HG03139 (cell line): ENCODE measurements at regions not wholly inside any gene's neighbourhood (a gene's known extent, or its start where the extent isn't known, plus 50 kb on each side); places are given as distances from the start of the nearest gene placed in this dataset.
"Not testable (repeated sequence)": the region's sequence is repeated elsewhere in the genome, so short reads cannot be mapped to it uniquely, and the experiment has no call there.

Experiments
- ATAC-seq: cut with Tn5 transposase; IDR thresholded peaks from one replicate; pipeline ENCODE4 v1.9.1; 2021; ENCODE audit not compliant: unreplicated experiment

DNA sequence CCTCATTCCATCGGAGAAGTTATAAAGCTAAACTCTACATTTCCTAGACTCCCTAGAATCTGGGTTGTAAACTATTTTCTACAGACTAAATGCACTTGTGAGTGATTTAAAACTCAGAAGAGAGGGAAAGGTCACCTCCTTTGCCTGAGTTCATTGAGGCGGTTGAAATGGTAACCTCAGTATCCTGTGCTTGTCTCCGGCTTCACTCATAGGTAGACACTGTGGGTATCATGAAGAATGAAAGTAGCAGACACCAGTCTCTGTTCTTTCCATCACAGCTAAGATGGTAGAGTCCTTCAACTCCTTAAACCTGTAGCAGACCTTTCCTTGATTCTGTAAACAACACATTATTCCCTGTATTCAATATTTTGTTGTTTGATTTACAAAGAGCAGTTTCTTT is 291.3 kb upstream of the ANKRD50 start:
- no peak for ATAC-seq

GRCh38 chr4:124997991-124998390 is 285.5 kb upstream of the ANKRD50 start:
- ATAC-seq: no peak

- ATAC-seq: no peak
Measured at GRCh38 chr4:124997124-124997523, 284.6 kb upstream of the ANKRD50 start.

DNA sequence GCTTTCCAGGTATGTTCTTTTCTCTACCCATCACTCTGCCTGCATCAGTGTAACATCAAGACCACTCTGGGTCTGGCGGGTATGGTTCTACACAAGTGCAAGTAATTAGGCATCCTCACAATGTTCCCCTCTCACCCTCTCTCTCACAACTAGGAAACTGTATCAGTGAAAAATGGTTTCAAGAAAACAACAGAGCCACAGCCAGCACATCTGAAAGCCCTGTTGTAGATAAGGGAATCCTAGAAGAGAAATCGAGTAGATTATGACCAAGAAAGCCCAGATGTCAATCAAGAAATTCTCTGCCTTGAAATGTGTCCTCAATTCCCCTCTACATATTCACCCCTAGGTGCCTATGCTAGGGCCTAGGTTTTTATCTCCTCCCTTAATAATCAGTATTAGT is 281.3 kb upstream of the ANKRD50 start:
- ATAC-seq: no peak

GRCh38 chr4:124990398-124990797 is 277.9 kb upstream of the ANKRD50 start:
- no peak for ATAC-seq

DNA sequence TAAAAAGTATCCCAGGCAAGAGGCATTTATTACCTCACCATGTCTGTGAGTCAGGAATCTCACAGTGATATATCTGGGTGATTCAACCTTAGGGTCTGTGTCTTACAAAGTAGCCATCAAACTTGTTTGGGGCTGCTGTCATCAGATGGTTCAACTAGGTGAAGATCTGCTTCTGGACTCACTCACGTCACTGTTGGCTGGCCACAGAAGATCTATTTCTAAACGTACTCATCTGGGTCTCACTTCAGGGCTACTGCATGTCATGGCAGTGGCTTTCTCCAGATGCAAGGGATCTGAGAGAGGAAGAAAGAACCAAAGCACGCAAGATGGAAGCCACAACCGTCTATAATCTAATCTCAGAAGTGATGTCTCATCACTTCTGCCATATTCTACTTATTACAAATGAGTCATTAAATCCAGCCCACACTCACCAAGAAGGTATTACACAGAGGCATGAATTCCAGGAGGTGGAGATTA is 267.8 kb upstream of the ANKRD50 start:
- no peak for ATAC-seq

DNA sequence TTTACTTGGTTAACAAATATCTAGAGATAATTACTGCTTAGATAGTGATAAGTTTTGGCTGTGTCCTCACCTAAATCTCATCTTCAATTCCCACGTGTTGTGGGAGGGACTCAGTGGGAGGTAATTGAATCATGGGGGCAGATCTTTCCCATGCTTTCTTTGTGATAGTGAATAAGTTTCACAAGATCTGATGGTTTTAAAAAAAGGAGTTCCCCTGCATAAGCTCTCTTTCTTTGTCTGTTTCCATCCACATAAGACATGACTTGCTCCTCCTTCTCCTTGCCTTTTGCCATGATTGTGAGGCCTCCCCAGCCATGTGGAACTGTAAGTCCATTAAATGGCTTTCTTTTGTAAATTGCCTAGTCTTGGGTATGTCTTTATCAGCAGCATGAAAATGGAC is 266.0 kb upstream of the ANKRD50 start:
- ATAC-seq: not testable (repeated sequence)

DNA sequence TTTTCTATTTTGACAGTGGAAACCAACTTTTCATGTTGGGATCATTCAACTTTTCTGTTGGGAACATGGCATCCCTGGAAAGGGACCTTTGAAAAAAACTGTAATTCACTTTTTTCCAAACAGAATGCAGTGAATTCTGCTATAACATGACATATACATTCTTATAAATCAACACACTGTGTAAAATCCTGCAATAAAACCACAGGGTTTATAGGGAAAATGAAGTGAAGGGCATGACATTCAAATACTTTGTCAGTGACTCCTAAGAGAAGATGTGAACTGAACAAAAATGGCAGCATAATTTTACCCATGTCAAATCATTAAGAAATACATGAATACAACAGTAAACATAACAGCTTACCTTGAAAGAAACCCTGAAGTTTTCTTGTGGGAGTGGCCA is 264.5 kb upstream of the ANKRD50 start:
- no peak for ATAC-seq

- ATAC-seq: no peak
Measured at GRCh38 chr4:124974152-124974551, 261.6 kb upstream of the ANKRD50 start.

DNA sequence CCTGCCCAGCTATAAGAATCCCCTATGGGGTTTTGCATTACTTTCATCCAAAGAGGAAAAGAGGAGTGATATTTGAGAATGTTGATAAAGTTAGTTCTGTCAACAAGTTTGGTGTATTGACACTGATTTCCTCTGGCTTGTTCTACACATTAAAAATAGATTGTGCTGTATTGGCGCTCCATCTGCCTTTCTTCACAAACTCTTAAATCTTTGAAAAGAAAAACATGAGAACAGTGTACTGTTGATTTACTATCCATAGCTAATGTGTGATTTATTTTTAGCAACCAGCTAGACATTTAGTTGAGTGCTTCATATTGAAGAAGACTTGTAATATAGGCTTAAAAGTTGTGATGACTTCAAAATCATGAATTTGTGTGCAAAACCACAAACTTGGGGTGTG is 261.2 kb upstream of the ANKRD50 start:
- no peak for ATAC-seq

DNA sequence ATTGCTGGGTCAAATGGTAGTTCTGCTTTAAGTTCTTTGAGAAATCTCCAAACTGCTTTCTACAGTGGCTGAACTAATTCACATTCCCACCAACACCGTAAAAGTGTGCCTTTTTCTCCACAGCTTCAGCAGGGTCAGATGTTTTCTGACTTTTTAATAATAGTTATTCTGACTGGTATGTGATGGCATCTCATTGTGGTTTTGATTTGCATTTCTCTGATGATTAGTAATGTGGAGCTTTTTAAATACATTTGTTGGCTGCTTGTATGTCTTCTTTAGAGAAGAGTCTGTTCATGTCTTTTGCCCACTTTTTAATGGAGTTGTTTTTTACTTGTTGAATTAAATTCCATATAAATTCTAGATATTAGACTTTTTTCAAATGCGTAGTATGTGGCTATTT is 257.5 kb upstream of the ANKRD50 start:
- no peak for ATAC-seq

DNA sequence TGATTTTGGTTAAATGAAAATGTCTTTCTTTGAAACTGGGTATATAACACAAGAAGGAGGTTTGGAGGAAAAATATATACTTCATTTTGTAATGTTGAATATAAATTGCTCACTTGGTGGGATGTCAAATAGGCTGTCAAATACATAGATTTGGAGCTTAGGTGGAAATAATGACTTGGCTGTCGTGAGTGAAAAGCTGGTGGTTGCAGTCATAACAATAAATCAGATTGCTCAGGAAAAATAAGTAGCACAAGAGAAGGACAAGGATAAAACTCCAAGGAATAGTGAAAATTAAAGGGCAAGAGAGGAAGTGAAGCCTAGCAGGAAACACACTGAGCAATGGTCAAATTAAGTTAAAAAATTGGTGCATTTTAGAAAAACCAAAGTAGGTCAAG is 253.0 kb upstream of the ANKRD50 start:
- ATAC-seq: no peak

DNA sequence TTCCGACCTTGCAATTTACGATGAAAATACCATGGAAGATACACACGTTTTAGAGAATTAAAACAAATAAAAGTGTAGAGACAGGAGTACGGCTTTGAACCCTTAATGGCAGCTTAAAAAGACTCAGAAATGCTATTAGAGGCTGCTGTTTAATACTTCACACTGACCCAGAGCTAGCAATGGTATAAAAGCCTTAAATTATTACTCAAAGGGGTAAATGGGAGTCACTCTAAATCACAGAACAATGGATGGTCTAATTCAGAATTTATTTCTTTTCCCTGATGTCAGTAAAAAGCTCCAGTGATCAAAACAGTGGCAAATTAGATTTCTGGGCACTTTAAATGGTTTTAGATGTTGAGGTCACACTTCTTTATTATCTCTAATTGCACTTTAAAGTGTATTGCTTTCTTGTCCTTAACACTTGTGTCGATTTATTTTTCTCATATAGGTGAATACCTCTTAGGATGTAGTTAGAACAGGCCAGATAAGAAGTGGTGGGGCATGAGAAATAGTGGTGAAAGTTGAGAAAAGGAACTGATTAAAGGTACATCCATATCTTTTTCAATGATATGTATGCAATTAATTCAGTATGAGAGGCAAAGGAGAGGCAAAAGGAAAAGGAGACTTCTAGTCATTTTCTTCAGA is 252.4 kb upstream of the ANKRD50 start:
- ATAC-seq: no peak

DNA sequence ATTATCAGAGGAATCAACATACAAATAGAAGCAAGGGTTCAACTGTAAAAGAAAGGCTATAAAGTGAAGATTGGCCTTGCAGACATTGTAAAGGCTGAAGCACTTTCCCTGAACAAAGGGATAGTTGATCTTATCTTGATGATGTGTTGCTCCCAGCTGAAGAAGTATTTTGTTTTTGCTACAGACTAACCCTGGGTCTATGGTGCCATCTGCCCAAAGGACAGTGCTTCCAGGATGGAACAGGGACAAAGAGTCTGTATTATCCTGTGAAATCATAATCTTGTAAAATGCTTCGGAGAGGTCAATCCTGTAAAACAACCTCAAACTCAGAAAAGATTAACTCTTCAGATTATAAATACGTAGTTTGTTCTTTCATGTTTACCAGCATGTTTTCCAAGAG is 251.7 kb upstream of the ANKRD50 start:
- no peak for ATAC-seq

DNA sequence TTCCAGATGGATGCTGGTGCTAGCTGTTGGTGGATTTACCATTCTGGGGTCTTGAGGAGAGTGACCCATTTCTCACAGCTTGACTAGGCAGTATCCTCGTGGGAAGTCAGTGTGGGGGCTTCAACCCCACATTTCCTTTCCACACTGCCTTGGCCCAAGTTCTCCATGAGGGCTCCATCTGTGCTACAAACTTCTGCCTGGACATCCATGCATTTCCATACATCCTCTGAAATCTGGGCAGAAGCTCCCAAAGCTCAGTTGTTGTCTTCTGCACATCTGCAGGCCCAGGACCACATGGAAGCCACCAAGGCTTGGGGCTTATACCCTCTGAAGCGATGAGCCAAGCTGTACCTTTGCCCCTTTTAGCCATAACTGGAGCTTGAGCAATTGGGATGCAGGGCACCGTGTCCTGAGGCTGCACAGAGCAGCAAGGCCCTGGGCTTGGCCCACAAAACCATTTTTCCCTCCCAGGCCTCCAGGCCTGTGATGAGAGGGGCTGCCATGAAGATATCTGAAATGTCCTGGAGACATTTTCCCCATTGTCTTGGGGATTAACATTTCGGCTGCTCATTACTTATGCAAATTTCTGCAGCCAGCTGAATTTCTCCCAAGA is 248.7 kb upstream of the ANKRD50 start:
- ATAC-seq: no peak

DNA sequence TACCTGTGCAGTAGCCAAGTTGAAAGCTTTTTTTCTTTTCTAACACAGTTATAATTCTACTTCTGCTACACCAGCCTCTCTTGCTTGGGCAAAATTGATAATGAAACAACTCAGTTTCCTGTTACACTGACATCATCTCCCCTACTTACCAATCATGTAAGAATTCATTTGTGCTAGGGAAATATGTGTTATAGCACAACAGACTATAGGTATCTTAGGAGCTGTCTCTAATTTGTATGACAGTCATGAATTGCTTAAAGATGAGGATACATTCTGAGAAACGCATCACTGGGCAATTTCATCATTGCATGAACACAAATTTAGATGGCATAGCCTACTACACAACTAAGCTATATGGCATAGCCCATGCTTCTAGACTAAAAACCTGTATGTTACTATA is 246.3 kb upstream of the ANKRD50 start:
- no peak for ATAC-seq

- no peak for ATAC-seq
Measured at GRCh38 chr4:124955476-124955875, 242.9 kb upstream of the ANKRD50 start.

DNA sequence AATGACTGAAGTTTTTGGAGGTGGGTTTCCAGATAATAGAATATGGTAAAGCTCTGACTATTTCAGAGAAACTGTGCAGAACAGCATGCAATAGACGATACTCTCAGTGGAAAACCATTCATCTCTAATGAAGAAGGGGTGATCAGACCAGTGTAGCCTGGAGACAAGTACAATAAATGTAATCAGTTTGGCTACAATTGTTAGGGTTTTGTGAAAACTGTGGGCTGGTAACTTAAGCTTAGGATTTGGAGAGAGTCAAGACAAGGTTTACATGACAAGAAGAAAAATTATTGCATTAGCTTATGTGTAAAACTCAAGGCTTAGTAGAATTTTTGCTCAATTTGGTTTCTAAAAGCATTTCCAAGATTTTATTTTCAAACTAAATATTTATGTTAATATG is 241.5 kb upstream of the ANKRD50 start:
- no peak for ATAC-seq

DNA sequence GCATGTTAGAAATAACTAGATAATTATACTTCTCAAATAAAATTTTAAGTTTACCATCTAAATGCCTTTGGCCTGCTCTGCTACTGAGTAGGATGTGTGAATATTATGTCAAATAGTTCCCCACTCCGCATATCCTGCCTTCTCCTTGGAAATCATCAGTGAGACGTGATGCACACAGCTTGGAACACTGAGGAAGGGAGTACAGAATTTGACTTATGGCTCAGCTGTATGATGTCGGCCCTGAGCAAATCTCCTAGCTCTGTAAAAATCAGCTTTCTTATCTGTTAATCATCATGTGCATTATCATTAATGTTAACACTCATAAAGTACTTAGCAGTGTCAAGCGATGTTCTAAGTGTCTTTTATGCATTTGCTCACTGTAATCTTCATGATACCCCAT is 241.0 kb upstream of the ANKRD50 start:
- ATAC-seq: no peak

- ATAC-seq: no peak
Measured at GRCh38 chr4:124953061-124953460, 240.5 kb upstream of the ANKRD50 start.

- ATAC-seq: no peak
Measured at GRCh38 chr4:124952601-124953000, 240.1 kb upstream of the ANKRD50 start.

DNA sequence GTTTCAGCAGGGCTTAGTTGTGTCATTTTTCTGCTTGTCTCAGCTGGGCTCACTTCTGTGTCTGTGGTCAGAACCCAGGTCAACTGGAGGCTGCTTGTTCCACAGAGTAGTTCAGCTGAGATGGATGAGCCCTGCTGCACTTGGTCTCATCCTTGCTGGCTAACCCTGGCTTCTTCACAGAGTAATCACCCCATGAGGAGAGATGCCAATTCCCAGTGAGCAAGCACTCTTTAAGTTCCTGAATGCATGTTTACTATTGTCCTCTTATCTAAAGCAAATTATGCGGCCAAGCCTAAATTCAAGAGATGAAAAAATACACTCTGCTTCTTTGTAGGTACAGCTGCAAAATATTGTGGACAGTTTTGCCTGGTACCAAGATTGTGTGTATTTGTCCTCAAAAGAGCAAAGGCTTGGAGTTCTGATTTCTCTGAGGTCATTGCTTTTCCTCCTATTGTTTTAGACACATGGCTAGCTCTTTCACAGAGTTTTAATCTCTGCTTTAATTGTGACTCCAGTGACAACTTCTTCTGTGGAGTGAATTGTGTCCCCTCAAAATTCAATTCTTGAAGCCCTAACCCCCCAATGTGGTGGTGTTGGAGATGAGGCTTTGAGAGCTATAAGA is 236.6 kb upstream of the ANKRD50 start:
- ATAC-seq: no peak
